KMS-11 (cell line): ENCODE measurements at regions not wholly inside any gene's neighbourhood (a gene's known extent, or its start where the extent isn't known, plus 50 kb on each side); places are given as distances from the start of the nearest gene placed in this dataset.
"Not testable (repeated sequence)": the region's sequence is repeated elsewhere in the genome, so short reads cannot be mapped to it uniquely, and the experiment has no call there.

Experiments
- H2AFZ ChIP-seq: fragments of 200-600 bp; sonication (generic); 2 replicates; pipeline ENCODE4 v1.6.1; 2016; ENCODE audit warnings: antibody characterized with exemption, mixed run types, low read depth
- H3K27ac ChIP-seq: fragments of 200-600 bp; sonication (generic); 2 replicates; pipeline ENCODE4 v1.6.1; 2016; ENCODE audit warnings: mild to moderate bottlenecking, mixed run types
- H3K27me3 ChIP-seq: fragments of 200-600 bp; sonication (generic); 2 replicates; pipeline ENCODE4 v1.6.1; 2017; ENCODE audit warnings: mild to moderate bottlenecking, low read depth, mixed run types, moderate library complexity; ENCODE audit not compliant: insufficient read depth
- H3K36me3 ChIP-seq: fragments of 200-600 bp; sonication (generic); 2 replicates; pipeline ENCODE4 v1.6.1; 2017; ENCODE audit warnings: mild to moderate bottlenecking, mixed run types; ENCODE audit not compliant: insufficient read depth
- H3K4me1 ChIP-seq: fragments of 200-600 bp; sonication (generic); 2 replicates; pipeline ENCODE4 v1.6.1; 2016; ENCODE audit warnings: mild to moderate bottlenecking, low read depth, mixed run types; ENCODE audit not compliant: poor library complexity, severe bottlenecking
- H3K4me2 ChIP-seq: fragments of 200-600 bp; sonication (generic); 2 replicates; pipeline ENCODE4 v1.7.0; 2016; ENCODE audit warnings: mild to moderate bottlenecking, mixed run types
- H3K4me3 ChIP-seq: fragments of 200-600 bp; sonication (generic); IDR thresholded peaks from 2 replicates; pipeline ENCODE4 v1.6.1; 2017; ENCODE audit warnings: low read depth, low read length, mixed read lengths; ENCODE audit not compliant: insufficient read depth
- H3K79me2 ChIP-seq: fragments of 200-600 bp; sonication (generic); 2 replicates; pipeline ENCODE4 v1.6.1; 2016; ENCODE audit warnings: low read depth, mixed run types; ENCODE audit not compliant: insufficient read depth
- H3K9ac ChIP-seq: fragments of 200-600 bp; sonication (generic); 2 replicates; pipeline ENCODE4 v1.6.1; 2016; ENCODE audit warnings: mild to moderate bottlenecking, mixed run types
- H4K20me1 ChIP-seq: fragments of 200-600 bp; sonication (generic); 2 replicates; pipeline ENCODE4 v1.6.1; 2016; ENCODE audit warnings: mild to moderate bottlenecking, mixed run types; ENCODE audit not compliant: insufficient read depth
- CTCF ChIP-seq: fragments of 200-600 bp; sonication (generic); conservative IDR thresholded peaks from 2 replicates; pipeline ENCODE4 v1.6.1; 2017; ENCODE audit warnings: low read depth, mild to moderate bottlenecking, antibody characterized with exemption, low read length, moderate library complexity, mixed read lengths

GRCh38 chr3:61401359-61401758 is 150.1 kb upstream of the FHIT start:
- no peaks in the 10 kb centered on the region for H4K20me1 ChIP-seq
- H3K36me3 ChIP-seq: no peaks in the 10 kb centered on the region
- H3K79me2 ChIP-seq: no peaks in the 10 kb centered on the region
- H3K4me1 ChIP-seq: no peaks in the 10 kb centered on the region
- no peak overlapping the region for H3K27ac ChIP-seq
- H3K27me3 ChIP-seq: no peaks in the 10 kb centered on the region
- TF ChIP-seq CTCF: no peak
- H2AFZ ChIP-seq: no peak overlapping the region
- H3K9ac ChIP-seq: no peak overlapping the region
- no peak overlapping the region for H3K4me2 ChIP-seq
- H3K4me3 ChIP-seq: no peak overlapping the region

- no peak overlapping the region for H3K27ac ChIP-seq
- H3K27me3 ChIP-seq: no peaks in the 10 kb centered on the region
- H3K79me2 ChIP-seq: no peaks in the 10 kb centered on the region
- H3K9ac ChIP-seq: no peak overlapping the region
- H2AFZ ChIP-seq: no peak overlapping the region
- no peak overlapping the region for H3K4me3 ChIP-seq
- TF ChIP-seq CTCF: no peak
- no peaks in the 10 kb centered on the region for H3K4me1 ChIP-seq
- H3K36me3 ChIP-seq: no peaks in the 10 kb centered on the region
- H3K4me2 ChIP-seq: no peak overlapping the region
- no peaks in the 10 kb centered on the region for H4K20me1 ChIP-seq
Observed at GRCh38 chr3:61407397-61407796, 154.0 kb upstream of the PTPRG start.

- Histone ChIP-seq H3K4me2 (no peak overlapping the region), H3K79me2 (no peaks in the 10 kb centered on the region), H3K4me1 (peaks cover 13% of the 10 kb centered on the region), H3K36me3 (no peaks in the 10 kb centered on the region), H3K9ac (no peak overlapping the region), H3K27me3 (no peaks in the 10 kb centered on the region), H2AFZ (no peak overlapping the region), H3K27ac (no peak overlapping the region), H4K20me1 (no peaks in the 10 kb centered on the region), H3K4me3 (no peak overlapping the region)
- no peak for TF ChIP-seq CTCF
Observed at GRCh38 chr3:61409638-61410037, 151.7 kb upstream of the PTPRG start.

GRCh38 chr3:61410358-61410757 is 151.0 kb upstream of the PTPRG start:
- not testable (repeated sequence) for H3K27ac ChIP-seq, H3K27me3 ChIP-seq, H3K4me2 ChIP-seq, H3K4me3 ChIP-seq, H3K79me2 ChIP-seq, H2AFZ ChIP-seq, H3K9ac ChIP-seq, H4K20me1 ChIP-seq, H3K36me3 ChIP-seq
- peaks cover 17% of the 10 kb centered on the region for H3K4me1 ChIP-seq

GRCh38 chr3:61411009-61411662 is 150.2 kb upstream of the PTPRG start:
- Histone ChIP-seq H2AFZ (no peak overlapping the region), H3K36me3 (no peaks in the 10 kb centered on the region), H3K9ac (no peak overlapping the region), H3K4me1 (peaks cover 17% of the 10 kb centered on the region), H4K20me1 (no peaks in the 10 kb centered on the region), H3K79me2 (no peaks in the 10 kb centered on the region), H3K27me3 (no peaks in the 10 kb centered on the region), H3K4me3 (no peak overlapping the region), H3K27ac (no peak overlapping the region), H3K4me2 (no peak overlapping the region)
- no peak for TF ChIP-seq CTCF
